HEK293 (cell line): ENCODE measurements at regions not wholly inside any gene's neighbourhood (a gene's known extent, or its start where the extent isn't known, plus 50 kb on each side); places are given as distances from the start of the nearest gene placed in this dataset.

ENCODE experiments used
- CTCF ChIA-PET: fragments of 350-600 bp; formaldehyde crosslinking; extraction: SDS; loops from one replicate; lab custom pipeline; 2021; ENCODE audit warnings: antibody characterized with exemption; lab: Yijun Ruan, JAX
- POLR2A ChIA-PET: fragments of 300-600 bp; formaldehyde crosslinking; extraction: SDS; loops from one replicate; lab custom pipeline; 2020; ENCODE audit warnings: antibody characterized with exemption, inconsistent platforms; lab: Yijun Ruan, JAX
- H3K27ac ChIP-seq: fragments of 200-500 bp; sonication (Bioruptor generic); 2 replicates; pipeline ENCODE4 v1.5.1; 2014; ENCODE audit warnings: low read depth, low read length, control low read depth, inconsistent platforms; ENCODE audit errors: extremely low read depth
- H3K36me3 ChIP-seq, 2 experiments: fragments of 200-500 bp in 1 of 2; sonication (Bioruptor generic) in 1 of 2; 1 replicate in 1 of 2; 2 replicates in 1 of 2; pipeline ENCODE4 v1.5.1; 2014 to 2017; ENCODE audit warnings: inconsistent platforms in 2 of 2, low read length in 2 of 2; ENCODE audit not compliant: control insufficient read depth in 2 of 2, insufficient read depth in 1 of 2
- H3K4me1 ChIP-seq: fragments of 200-500 bp; sonication (Bioruptor generic); 2 replicates; pipeline ENCODE4 v1.5.1; 2014; ENCODE audit warnings: mild to moderate bottlenecking, low read length, inconsistent platforms; ENCODE audit not compliant: control insufficient read depth, insufficient read depth
- H3K4me3 ChIP-seq: 2 replicates; pipeline ENCODE4 v1.5.1; 2011; ENCODE audit warnings: low read depth, mild to moderate bottlenecking, control low read depth, low read length, moderate library complexity
- H3K9me3 ChIP-seq: fragments of 200-500 bp; sonication (Bioruptor generic); 2 replicates; pipeline ENCODE4 v1.5.1; 2014; ENCODE audit warnings: low read depth, low read length, inconsistent platforms; ENCODE audit not compliant: control insufficient read depth, insufficient read depth
- EGR2 ChIP-seq: fragments of 450-650 bp; formaldehyde crosslinking; IDR thresholded peaks from 2 replicates; pipeline ENCODE4 v1.5.1; 2016; ENCODE audit warnings: low read depth, missing biosample characterization, missing genetic modification characterization
- FEZF1 ChIP-seq: fragments of 450-650 bp; formaldehyde crosslinking; IDR thresholded peaks from 2 replicates; pipeline ENCODE4 v1.5.1; 2016; ENCODE audit warnings: missing biosample characterization, missing genetic modification characterization
- GLIS1 ChIP-seq: fragments of 450-650 bp; formaldehyde crosslinking; IDR thresholded peaks from 2 replicates; pipeline ENCODE4 v1.5.1; 2016; ENCODE audit warnings: missing biosample characterization, missing genetic modification characterization
- GLIS2 ChIP-seq: fragments of 450-650 bp; formaldehyde crosslinking; IDR thresholded peaks from 2 replicates; pipeline ENCODE4 v1.5.1; 2016; ENCODE audit warnings: missing biosample characterization, missing genetic modification characterization
- OSR2 ChIP-seq: fragments of 450-650 bp; formaldehyde crosslinking; IDR thresholded peaks from 2 replicates; pipeline ENCODE4 v1.5.1; 2016; ENCODE audit warnings: missing biosample characterization, missing genetic modification characterization
- ZIC2 ChIP-seq: fragments of 450-650 bp; formaldehyde crosslinking; IDR thresholded peaks from 2 replicates; pipeline ENCODE4 v1.5.1; 2016; ENCODE audit warnings: missing biosample characterization, missing genetic modification characterization
- ZNF146 ChIP-seq: fragments of 450-650 bp; formaldehyde crosslinking; IDR thresholded peaks from 2 replicates; pipeline ENCODE4 v1.5.1; 2016; ENCODE audit warnings: missing biosample characterization, missing genetic modification characterization
- ZNF335 ChIP-seq: fragments of 450-650 bp; formaldehyde crosslinking; conservative IDR thresholded peaks from 2 replicates; pipeline ENCODE4 v1.5.1; 2016; ENCODE audit warnings: missing biosample characterization, missing genetic modification characterization
- ZNF473 ChIP-seq: fragments of 450-650 bp; formaldehyde crosslinking; IDR thresholded peaks from 2 replicates; pipeline ENCODE4 v1.5.1; 2017; ENCODE audit warnings: missing biosample characterization, missing genetic modification characterization
- ZNF513 ChIP-seq: fragments of 450-650 bp; IDR thresholded peaks from 2 replicates; pipeline ENCODE4 v1.5.1; 2018; ENCODE audit warnings: missing biosample characterization, missing genetic modification characterization
- ZNF548 ChIP-seq: fragments of 450-650 bp; formaldehyde crosslinking; IDR thresholded peaks from 2 replicates; pipeline ENCODE4 v1.5.1; 2016; ENCODE audit warnings: missing biosample characterization, missing genetic modification characterization
- ZNF600 ChIP-seq: fragments of 450-650 bp; formaldehyde crosslinking; IDR thresholded peaks from 2 replicates; pipeline ENCODE4 v1.5.1; 2016; ENCODE audit warnings: missing biosample characterization, missing genetic modification characterization
- ZNF692 ChIP-seq: fragments of 450-650 bp; formaldehyde crosslinking; IDR thresholded peaks from 2 replicates; pipeline ENCODE4 v1.5.1; 2016; ENCODE audit warnings: missing biosample characterization, missing genetic modification characterization
- ZNF791 ChIP-seq: fragments of 450-650 bp; formaldehyde crosslinking; IDR thresholded peaks from 2 replicates; pipeline ENCODE4 v1.5.1; 2016; ENCODE audit warnings: missing biosample characterization, missing genetic modification characterization
- TF ChIP-seq, protein P1 (sequence below): fragments of 450-650 bp; IDR thresholded peaks from 2 replicates; pipeline ENCODE4 v1.5.1; 2018; ENCODE audit warnings: missing biosample characterization, mild to moderate bottlenecking, missing genetic modification characterization

GRCh38 chr18:63071701-63072141, 247.8 kb downstream of the BCL2 start:
- POLR2A ChIA-PET = no interaction called here
- H3K27ac ChIP-seq = no peak overlapping the region

DNA sequence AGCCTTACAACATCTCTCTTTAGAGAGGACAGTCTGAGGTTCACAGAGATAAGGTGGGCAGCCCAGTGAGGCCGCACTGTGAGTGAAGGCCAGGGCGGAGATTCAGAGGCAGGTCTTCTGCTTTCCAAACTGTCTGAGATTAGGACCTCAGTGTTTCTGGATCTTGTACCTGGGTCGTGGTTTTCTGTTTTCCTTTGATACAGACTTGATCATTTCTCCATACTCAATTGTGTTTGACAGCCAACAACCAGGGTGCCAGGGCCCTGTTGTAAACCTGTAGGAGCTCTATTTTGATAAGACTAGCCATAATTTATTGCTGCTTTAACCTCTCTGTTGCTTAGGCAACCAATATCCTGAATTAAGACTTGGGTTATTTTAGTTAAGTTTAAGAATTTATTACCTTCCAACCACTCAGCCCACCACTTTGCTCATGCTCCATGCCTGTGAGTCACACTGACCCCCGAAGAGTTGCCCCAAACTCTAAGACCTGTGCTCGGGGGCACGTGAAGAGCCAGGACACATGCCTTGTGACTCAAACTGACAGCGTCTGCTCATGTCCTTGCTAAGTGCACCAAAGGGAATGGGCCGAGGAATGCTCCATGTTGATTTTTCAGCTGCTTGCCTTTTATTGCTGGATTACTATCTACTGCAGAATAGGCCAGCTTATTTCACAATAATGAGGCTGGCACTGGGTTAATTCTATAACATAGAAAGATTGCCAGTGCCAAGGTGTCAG, 248.6 kb downstream of the BCL2 start:
- Histone ChIP-seq H3K36me3 (no peaks in the 10 kb centered on the region), H3K27ac (no peak overlapping the region), H3K4me1 (peaks cover 19% of the 10 kb centered on the region), H3K9me3 (no peaks in the 10 kb centered on the region), H3K4me3 (no peak overlapping the region)
- TF ChIP-seq GLIS2 (tag by site-specific recombination) (no peak), ZNF335 (0 out of 2 replicates have a peak, but pooled peaks have one; percentile 22)
- ChIA-PET POLR2A (no interaction called here), CTCF (interaction anchor here (1.4 kb wide), 1 partner anchor 247 kb away, joined by 6 read pairs; no protein-coding TSS in a partner anchor)

More at GRCh38 chr18:63071701-63072141, 247.8 kb downstream of the BCL2 start:
- H3K9me3 ChIP-seq = no peaks in the 10 kb centered on the region
- no peaks in the 10 kb centered on the region for H3K36me3 ChIP-seq
- peak; percentile 98 for TF ChIP-seq FEZF1
- TF ChIP-seq ZNF548 = no peak
- TF ChIP-seq EGR2 (tag by site-specific recombination) = no peak
- 0 out of 2 replicates have a peak, but pooled peaks have one; percentile 17 for TF ChIP-seq ZNF600 (tag by site-specific recombination)
- TF ChIP-seq ZIC2 (tag by site-specific recombination) = peak; percentile 31
- TF ChIP-seq ZNF335 = 0 out of 2 replicates have a peak, but pooled peaks have one; percentile 18
- no peak for TF ChIP-seq ZNF473 (tag by site-specific recombination)
- no peak for TF ChIP-seq ZNF146
- TF ChIP-seq ZNF692 (tag by site-specific recombination) = peak; percentile 26; the same call in 1 of the 2 replicates
- H3K4me1 ChIP-seq = peaks cover 19% of the 10 kb centered on the region
- CTCF ChIA-PET = interaction anchor here (0.9 to 1.4 kb wide), 2 partner anchors 50 to 246 kb away, joined by 3 to 6 read pairs; no protein-coding TSS in a partner anchor
- no peak overlapping the region for H3K4me3 ChIP-seq

- Histone ChIP-seq H3K4me3 (no peak overlapping the region), H3K36me3 (no peaks in the 10 kb centered on the region), H3K9me3 (no peaks in the 10 kb centered on the region), H3K4me1 (peaks cover 19% of the 10 kb centered on the region), H3K27ac (no peak overlapping the region)
- POLR2A ChIA-PET = no interaction called here
- TF ChIP-seq ZNF513 (tag by site-specific recombination) (no peak), ZNF791 (tag by site-specific recombination) (no peak), OSR2 (tag by site-specific recombination) (no peak), GLIS1 (tag by site-specific recombination) (no peak)
- TF ChIP-seq, protein P1, sequence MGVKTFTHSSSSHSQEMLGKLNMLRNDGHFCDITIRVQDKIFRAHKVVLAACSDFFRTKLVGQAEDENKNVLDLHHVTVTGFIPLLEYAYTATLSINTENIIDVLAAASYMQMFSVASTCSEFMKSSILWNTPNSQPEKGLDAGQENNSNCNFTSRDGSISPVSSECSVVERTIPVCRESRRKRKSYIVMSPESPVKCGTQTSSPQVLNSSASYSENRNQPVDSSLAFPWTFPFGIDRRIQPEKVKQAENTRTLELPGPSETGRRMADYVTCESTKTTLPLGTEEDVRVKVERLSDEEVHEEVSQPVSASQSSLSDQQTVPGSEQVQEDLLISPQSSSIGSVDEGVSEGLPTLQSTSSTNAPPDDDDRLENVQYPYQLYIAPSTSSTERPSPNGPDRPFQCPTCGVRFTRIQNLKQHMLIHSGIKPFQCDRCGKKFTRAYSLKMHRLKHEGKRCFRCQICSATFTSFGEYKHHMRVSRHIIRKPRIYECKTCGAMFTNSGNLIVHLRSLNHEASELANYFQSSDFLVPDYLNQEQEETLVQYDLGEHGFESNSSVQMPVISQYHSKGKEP (tag by site-specific recombination) = no peak
- CTCF ChIA-PET = interaction anchor here (0.6 kb wide), 1 partner anchor 29 kb away, joined by 3 read pairs; no protein-coding TSS in a partner anchor
Measured at GRCh38 chr18:63069496-63069895, 250.1 kb downstream of the BCL2 start.
